Rectal smooth muscle tissue (tissue), 1 donor: ENCODE measurements at regions not wholly inside any gene's neighbourhood (a gene's known extent, or its start where the extent isn't known, plus 50 kb on each side); places are given as distances from the start of the nearest gene placed in this dataset.

Experiments
- H3K27ac ChIP-seq: one replicate; pipeline ENCODE4 v1.7.0; 2013; ENCODE audit warnings: low read depth, low read length, inconsistent platforms
- H3K27me3 ChIP-seq: one replicate; pipeline ENCODE4 v1.7.0; 2013; ENCODE audit warnings: low read length; ENCODE audit not compliant: control insufficient read depth, insufficient read depth
- H3K36me3 ChIP-seq: one replicate; pipeline ENCODE4 v1.7.0; 2013; ENCODE audit warnings: low read length; ENCODE audit not compliant: control insufficient read depth, insufficient read depth
- H3K4me1 ChIP-seq: one replicate; pipeline ENCODE4 v1.7.0; 2013; ENCODE audit warnings: low read length; ENCODE audit not compliant: control insufficient read depth, insufficient read depth
- H3K4me3 ChIP-seq: one replicate; pipeline ENCODE4 v1.7.0; 2013; ENCODE audit warnings: low read length
- H3K9ac ChIP-seq: one replicate; pipeline ENCODE4 v1.7.0; 2013; ENCODE audit warnings: low read length

GRCh38 chr4:127084666-127085065 is 548.1 kb upstream of the INTU start:
- no peaks in the 10 kb centered on the region for H3K27me3 ChIP-seq
- H3K9ac ChIP-seq: no peak overlapping the region
- H3K27ac ChIP-seq: no peak overlapping the region
- H3K4me1 ChIP-seq: no peaks in the 10 kb centered on the region
- no peaks in the 10 kb centered on the region for H3K36me3 ChIP-seq
- H3K4me3 ChIP-seq: no peak overlapping the region

GRCh38 chr4:127097061-127097460 is 535.7 kb upstream of the INTU start:
- H3K4me1 ChIP-seq: no peaks in the 10 kb centered on the region
- no peaks in the 10 kb centered on the region for H3K36me3 ChIP-seq
- no peak overlapping the region for H3K4me3 ChIP-seq
- H3K9ac ChIP-seq: no peak overlapping the region
- H3K27me3 ChIP-seq: no peaks in the 10 kb centered on the region
- H3K27ac ChIP-seq: no peak overlapping the region

DNA sequence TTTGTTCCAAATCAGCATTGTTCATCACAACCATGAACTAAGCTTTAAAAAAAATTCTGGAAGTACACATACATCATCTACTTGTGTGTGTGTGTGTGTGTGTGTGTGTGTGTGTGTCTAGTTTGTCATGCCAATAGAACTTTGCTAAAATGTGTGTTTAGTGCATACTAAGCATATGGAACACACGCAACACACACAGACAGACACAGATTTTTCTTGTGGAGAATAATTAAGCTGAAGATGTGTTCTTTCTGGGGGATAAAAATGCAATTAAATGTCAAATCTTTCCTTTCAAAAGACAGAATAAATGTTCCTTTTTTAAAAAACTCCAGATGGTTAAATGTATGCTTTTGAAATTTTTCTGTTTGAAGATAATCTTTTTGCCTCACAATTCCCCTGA is 530.4 kb upstream of the INTU start:
- Histone ChIP-seq H3K36me3 (no peaks in the 10 kb centered on the region), H3K9ac (no peak overlapping the region), H3K27me3 (no peaks in the 10 kb centered on the region), H3K27ac (no peak overlapping the region), H3K4me1 (no peaks in the 10 kb centered on the region), H3K4me3 (no peak overlapping the region)

DNA sequence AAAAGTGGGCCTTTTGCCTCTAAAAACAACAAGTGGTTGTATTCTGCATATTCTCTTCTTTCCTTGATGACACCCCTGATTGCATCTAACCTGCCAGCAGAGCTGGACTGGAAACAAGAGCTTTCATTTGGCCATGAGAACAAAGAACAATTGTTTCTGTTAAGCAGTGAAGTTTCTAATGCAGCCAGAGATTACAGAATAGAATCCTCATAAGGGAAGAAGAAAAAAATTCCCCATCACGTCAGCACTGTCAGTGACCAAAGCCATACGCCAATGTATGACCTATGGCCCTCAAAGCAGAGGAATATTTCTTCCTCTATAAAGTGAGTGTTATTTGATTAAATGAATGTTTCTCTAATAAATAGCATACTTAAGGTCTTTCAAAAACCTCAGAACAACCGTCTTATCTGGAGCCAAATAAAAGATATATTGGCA is 529.1 kb upstream of the INTU start:
- Histone ChIP-seq H3K9ac (no peak overlapping the region), H3K4me1 (no peaks in the 10 kb centered on the region), H3K27ac (no peak overlapping the region), H3K36me3 (no peaks in the 10 kb centered on the region), H3K27me3 (no peaks in the 10 kb centered on the region), H3K4me3 (no peak overlapping the region)

- Histone ChIP-seq H3K27ac (no peak overlapping the region), H3K36me3 (no peaks in the 10 kb centered on the region)
Measured at GRCh38 chr4:127113844-127114362, 518.9 kb upstream of the INTU start.

GRCh38 chr4:127118681-127119080 is 514.1 kb upstream of the INTU start:
- Histone ChIP-seq H3K27me3 (no peaks in the 10 kb centered on the region), H3K36me3 (no peaks in the 10 kb centered on the region), H3K27ac (no peak overlapping the region), H3K9ac (no peak overlapping the region), H3K4me1 (no peaks in the 10 kb centered on the region), H3K4me3 (no peak overlapping the region)

More at GRCh38 chr4:127113844-127114362, 518.9 kb upstream of the INTU start:
- Histone ChIP-seq H3K27me3 (no peaks in the 10 kb centered on the region), H3K4me3 (no peak overlapping the region), H3K4me1 (no peaks in the 10 kb centered on the region), H3K9ac (no peak overlapping the region)

- Histone ChIP-seq H3K27ac (no peak overlapping the region), H3K27me3 (no peaks in the 10 kb centered on the region), H3K36me3 (no peaks in the 10 kb centered on the region), H3K4me1 (no peaks in the 10 kb centered on the region), H3K9ac (no peak overlapping the region), H3K4me3 (no peak overlapping the region)
Measured at GRCh38 chr4:127120441-127121090, 512.2 kb upstream of the INTU start.

GRCh38 chr4:127124919-127125318 is 507.8 kb upstream of the INTU start:
- no peak overlapping the region for H3K27ac ChIP-seq
- no peaks in the 10 kb centered on the region for H3K4me1 ChIP-seq
- no peaks in the 10 kb centered on the region for H3K27me3 ChIP-seq
- no peak overlapping the region for H3K4me3 ChIP-seq
- no peak overlapping the region for H3K9ac ChIP-seq
- no peaks in the 10 kb centered on the region for H3K36me3 ChIP-seq

- Histone ChIP-seq H3K27ac (no peak overlapping the region), H3K4me1 (no peaks in the 10 kb centered on the region), H3K9ac (no peak overlapping the region), H3K4me3 (no peak overlapping the region), H3K36me3 (no peaks in the 10 kb centered on the region), H3K27me3 (no peaks in the 10 kb centered on the region)
Measured at GRCh38 chr4:127126718-127127117, 506.0 kb upstream of the INTU start.

- H3K4me1 ChIP-seq: no peaks in the 10 kb centered on the region
- H3K27me3 ChIP-seq: no peaks in the 10 kb centered on the region
- H3K4me3 ChIP-seq: no peak overlapping the region
- H3K9ac ChIP-seq: no peak overlapping the region
- no peak overlapping the region for H3K27ac ChIP-seq
- no peaks in the 10 kb centered on the region for H3K36me3 ChIP-seq
Measured at GRCh38 chr4:127131527-127131926, 501.2 kb upstream of the INTU start.

DNA sequence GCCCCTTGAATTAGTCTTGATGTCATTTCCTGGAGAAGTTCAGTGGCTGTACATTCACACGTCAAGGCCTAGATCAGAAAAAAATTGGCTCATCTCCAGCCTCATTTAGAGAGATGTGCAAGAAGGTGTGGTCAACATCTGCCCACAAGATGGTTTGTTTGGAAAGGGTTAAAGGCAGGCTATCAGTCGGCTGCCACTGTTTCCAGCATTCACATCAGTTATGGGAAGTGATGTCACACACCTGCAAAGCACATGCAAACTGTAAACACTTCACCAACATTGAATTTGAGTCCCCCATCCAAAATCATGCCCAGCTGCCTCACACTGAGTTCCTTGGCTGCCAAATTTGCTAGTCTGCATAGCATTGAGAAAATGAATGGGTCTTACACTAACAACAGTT is 498.3 kb upstream of the INTU start:
- no peak overlapping the region for H3K9ac ChIP-seq
- H3K27me3 ChIP-seq: no peaks in the 10 kb centered on the region
- H3K27ac ChIP-seq: no peak overlapping the region
- no peaks in the 10 kb centered on the region for H3K36me3 ChIP-seq
- H3K4me3 ChIP-seq: no peak overlapping the region
- H3K4me1 ChIP-seq: no peaks in the 10 kb centered on the region

- no peaks in the 10 kb centered on the region for H3K4me1 ChIP-seq
- no peak overlapping the region for H3K27ac ChIP-seq
- no peak overlapping the region for H3K4me3 ChIP-seq
- no peaks in the 10 kb centered on the region for H3K27me3 ChIP-seq
- no peak overlapping the region for H3K9ac ChIP-seq
- no peaks in the 10 kb centered on the region for H3K36me3 ChIP-seq
Measured at GRCh38 chr4:127138586-127138985, 494.2 kb upstream of the INTU start.

GRCh38 chr4:127139788-127140286 is 492.9 kb upstream of the INTU start:
- no peaks in the 10 kb centered on the region for H3K36me3 ChIP-seq
- no peak overlapping the region for H3K9ac ChIP-seq
- H3K27me3 ChIP-seq: no peaks in the 10 kb centered on the region
- H3K4me3 ChIP-seq: no peak overlapping the region
- H3K4me1 ChIP-seq: peaks cover 2% of the 10 kb centered on the region
- no peak overlapping the region for H3K27ac ChIP-seq
